Left ventricle myocardium inferior (tissue), 1 donor: ENCODE measurements at regions not wholly inside any gene's neighbourhood (a gene's known extent, or its start where the extent isn't known, plus 50 kb on each side); places are given as distances from the start of the nearest gene placed in this dataset.

Experiments used
- DNase-seq: peaks from one replicate; pipeline ENCODE4 v3.0.0-alpha.2; 2020
- H3K27ac ChIP-seq: fragments of 200-600 bp; replicated peaks from 2 replicates; pipeline ENCODE4 v1.8.0; 2021
- H3K27me3 ChIP-seq: fragments of 200-600 bp; 2 replicates; pipeline ENCODE4 v1.8.0; 2021; ENCODE audit warnings: low read depth
- H3K36me3 ChIP-seq: fragments of 200-600 bp; 2 replicates; pipeline ENCODE4 v1.8.0; 2021
- H3K4me1 ChIP-seq: fragments of 200-600 bp; 2 replicates; pipeline ENCODE4 v1.8.0; 2021
- H3K4me3 ChIP-seq: fragments of 200-600 bp; 2 replicates; pipeline ENCODE4 v1.8.0; 2021; ENCODE audit warnings: mild to moderate bottlenecking, moderate library complexity
- H3K9me3 ChIP-seq: fragments of 200-600 bp; replicated peaks from 2 replicates; pipeline ENCODE4 v1.8.0; 2021
- intact Hi-C: fragments of 100-400 bp; cut with micrococcal nuclease; formaldehyde crosslinking; loops from one replicate; pipeline ENCODE4 v1.11.0; 2022
- TF ChIP-seq, protein P1 (sequence below): fragments of 200-600 bp; IDR thresholded peaks from 2 replicates; pipeline ENCODE4 v1.8.0; 2021; ENCODE audit warnings: antibody characterized with exemption, mild to moderate bottlenecking, borderline replicate concordance
- donor health status: DM: no; HTN: yes; CAD: no; lungs with severe emphysema.

DNA sequence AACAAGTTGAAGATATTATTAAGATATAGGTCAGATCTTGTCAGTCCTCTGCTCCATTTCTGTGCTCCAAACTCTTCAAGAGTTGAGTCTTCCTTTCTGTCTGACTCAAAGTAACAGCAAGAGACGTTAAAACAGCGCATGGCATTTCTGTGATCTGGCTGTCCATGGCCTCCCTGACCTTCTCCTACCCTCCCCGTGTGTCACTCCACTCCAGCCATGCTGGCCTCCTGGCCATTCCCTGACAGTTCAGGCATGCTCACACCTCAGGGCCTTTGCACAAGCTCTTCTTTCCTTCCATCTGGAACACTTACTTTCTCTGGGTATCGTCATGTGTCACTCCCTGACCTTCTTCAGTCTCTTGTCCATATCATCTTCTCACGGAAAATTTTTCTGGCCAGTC, 229.0 kb downstream of the CENPF start:
- Histone ChIP-seq H3K27ac (no peak overlapping the region), H3K36me3 (no peaks in the 10 kb centered on the region), H3K4me1 (no peaks in the 10 kb centered on the region), H3K9me3 (peaks cover 23% of the 10 kb centered on the region), H3K27me3 (no peaks in the 10 kb centered on the region), H3K4me3 (no peak overlapping the region)
- TF ChIP-seq, protein P1, sequence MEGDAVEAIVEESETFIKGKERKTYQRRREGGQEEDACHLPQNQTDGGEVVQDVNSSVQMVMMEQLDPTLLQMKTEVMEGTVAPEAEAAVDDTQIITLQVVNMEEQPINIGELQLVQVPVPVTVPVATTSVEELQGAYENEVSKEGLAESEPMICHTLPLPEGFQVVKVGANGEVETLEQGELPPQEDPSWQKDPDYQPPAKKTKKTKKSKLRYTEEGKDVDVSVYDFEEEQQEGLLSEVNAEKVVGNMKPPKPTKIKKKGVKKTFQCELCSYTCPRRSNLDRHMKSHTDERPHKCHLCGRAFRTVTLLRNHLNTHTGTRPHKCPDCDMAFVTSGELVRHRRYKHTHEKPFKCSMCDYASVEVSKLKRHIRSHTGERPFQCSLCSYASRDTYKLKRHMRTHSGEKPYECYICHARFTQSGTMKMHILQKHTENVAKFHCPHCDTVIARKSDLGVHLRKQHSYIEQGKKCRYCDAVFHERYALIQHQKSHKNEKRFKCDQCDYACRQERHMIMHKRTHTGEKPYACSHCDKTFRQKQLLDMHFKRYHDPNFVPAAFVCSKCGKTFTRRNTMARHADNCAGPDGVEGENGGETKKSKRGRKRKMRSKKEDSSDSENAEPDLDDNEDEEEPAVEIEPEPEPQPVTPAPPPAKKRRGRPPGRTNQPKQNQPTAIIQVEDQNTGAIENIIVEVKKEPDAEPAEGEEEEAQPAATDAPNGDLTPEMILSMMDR: no peak
- intact Hi-C loops: no loop called here
- no peak for DNase-seq

DNA sequence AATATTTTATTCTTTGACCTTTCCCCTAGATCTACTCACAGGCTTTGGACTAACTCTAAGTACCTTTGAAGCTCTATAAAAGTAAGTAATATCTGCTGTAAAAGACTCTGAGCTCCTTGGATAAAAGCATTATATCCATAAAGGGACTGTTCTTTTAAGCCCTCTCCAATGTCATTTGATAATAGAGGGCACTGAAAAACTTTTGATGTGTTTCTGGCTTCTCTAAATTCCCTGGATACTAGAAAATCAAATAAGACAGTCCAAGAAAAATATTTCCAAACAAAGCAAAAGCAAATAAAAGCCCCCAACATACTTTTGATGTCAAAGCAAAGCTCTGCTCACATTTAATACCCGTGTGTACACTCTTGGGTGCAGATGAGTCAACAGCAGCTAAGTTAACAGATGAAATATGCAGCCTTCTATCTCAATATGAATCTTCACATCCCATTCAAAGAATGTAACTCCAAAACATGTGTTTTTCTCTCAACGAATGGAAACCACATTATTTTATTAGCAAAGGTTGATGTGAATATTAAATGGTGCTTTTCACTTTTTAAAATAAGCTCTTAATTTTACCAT, 230.3 kb downstream of the CENPF start:
- Histone ChIP-seq H3K9me3 (peaks cover 15% of the 10 kb centered on the region), H3K27ac (no peak overlapping the region), H3K4me1 (no peaks in the 10 kb centered on the region), H3K36me3 (no peaks in the 10 kb centered on the region), H3K27me3 (no peaks in the 10 kb centered on the region), H3K4me3 (no peak overlapping the region)
- DNase-seq: no peak
- TF ChIP-seq, protein P1: no peak
- intact Hi-C loops: no loop called here

DNA sequence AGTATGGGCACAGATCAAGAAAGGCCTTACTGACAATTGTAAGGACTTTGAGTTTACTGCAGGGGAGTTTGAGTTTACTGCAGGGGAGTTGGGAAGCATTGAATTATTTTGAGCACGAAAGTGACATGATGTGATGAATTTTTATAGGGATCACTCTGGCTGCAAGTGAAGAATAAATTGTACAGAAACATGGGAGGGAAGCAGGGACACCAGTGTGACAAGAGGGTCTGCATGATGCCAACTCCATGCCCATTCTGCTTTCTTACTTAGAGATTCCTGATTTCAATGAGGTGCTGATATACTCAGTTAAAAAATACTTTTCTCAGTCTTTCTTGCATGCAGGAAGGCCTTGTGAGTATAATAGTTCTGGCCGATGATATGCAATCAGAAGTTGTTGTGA, 234.4 kb downstream of the CENPF start:
- Histone ChIP-seq H3K4me3 (no peak overlapping the region), H3K27me3 (no peaks in the 10 kb centered on the region), H3K9me3 (peaks cover 4% of the 10 kb centered on the region), H3K27ac (no peak overlapping the region), H3K36me3 (no peaks in the 10 kb centered on the region), H3K4me1 (no peaks in the 10 kb centered on the region)
- TF ChIP-seq, protein P1: no peak
- intact Hi-C loops: no loop called here
- no peak for DNase-seq

DNA sequence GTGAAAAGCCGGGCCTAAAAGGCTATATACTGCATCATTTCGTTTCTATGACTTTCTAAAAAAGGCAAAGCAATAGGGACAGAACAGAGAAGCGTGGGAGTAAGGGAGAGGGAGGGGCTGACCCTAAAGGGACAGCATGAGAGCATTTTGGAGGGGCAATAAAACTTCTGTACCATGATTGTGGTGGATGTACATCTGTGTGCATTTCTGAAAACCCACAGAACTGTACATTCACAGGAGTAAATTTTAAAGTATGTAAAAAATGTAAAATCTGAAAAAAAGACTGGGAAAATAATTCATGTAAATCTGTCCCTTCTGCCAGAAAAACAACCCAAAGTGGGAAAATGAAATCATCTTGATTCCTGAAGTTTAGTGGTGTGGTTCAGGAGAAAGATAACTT, 235.4 kb downstream of the CENPF start:
- Histone ChIP-seq H3K4me1 (no peaks in the 10 kb centered on the region), H3K36me3 (no peaks in the 10 kb centered on the region), H3K27ac (no peak overlapping the region), H3K4me3 (no peak overlapping the region), H3K27me3 (peaks cover 5% of the 10 kb centered on the region), H3K9me3 (peaks cover 4% of the 10 kb centered on the region)
- intact Hi-C loops: no loop called here
- TF ChIP-seq, protein P1: no peak
- no peak for DNase-seq

GRCh38 chr1:214840356-214840755, 237.4 kb downstream of the CENPF start:
- DNase-seq: no peak
- Histone ChIP-seq H3K27ac (no peak overlapping the region), H3K36me3 (no peaks in the 10 kb centered on the region), H3K4me1 (no peaks in the 10 kb centered on the region), H3K4me3 (no peak overlapping the region), H3K9me3 (peaks cover 4% of the 10 kb centered on the region), H3K27me3 (peaks cover 7% of the 10 kb centered on the region)
- intact Hi-C loops: no loop called here
- TF ChIP-seq, protein P1: no peak

GRCh38 chr1:214842856-214843255, 239.7 kb upstream of the KCNK2 start:
- Histone ChIP-seq H3K4me1 (no peaks in the 10 kb centered on the region), H3K4me3 (no peak overlapping the region), H3K9me3 (peaks cover 4% of the 10 kb centered on the region), H3K27ac (no peak overlapping the region), H3K36me3 (no peaks in the 10 kb centered on the region), H3K27me3 (peaks cover 7% of the 10 kb centered on the region)
- intact Hi-C loops: no loop called here
- DNase-seq: no peak
- TF ChIP-seq, protein P1: no peak
